ENCODE measurements at regions not wholly inside any gene's neighbourhood (a gene's known extent, or its start where the extent isn't known, plus 50 kb on each side); places are given as distances from the start of the nearest gene placed in this dataset.

DNA sequence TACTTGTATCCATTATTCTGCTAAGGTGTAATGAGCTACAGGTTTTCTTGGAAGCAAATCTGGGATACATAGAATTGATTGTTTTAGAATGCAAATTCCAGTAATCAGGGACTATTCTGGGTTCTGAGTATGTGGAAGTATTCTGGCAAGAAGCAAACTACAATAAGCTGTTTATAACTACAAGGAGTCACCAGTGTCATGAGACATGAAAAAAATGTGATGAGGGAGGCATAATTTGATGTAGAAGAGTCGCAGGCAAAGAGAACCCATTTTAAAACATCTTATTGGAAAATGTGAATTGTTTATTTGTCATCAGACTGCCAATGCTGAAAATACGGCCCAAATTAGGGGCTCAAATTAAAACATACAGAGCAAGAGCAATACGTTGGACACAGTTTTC, 321.8 kb upstream of the E2F7 start:
- Histone ChIP-seq H3K9me3 (ENCODE audit: control insufficient read depth, insufficient read depth, low read length) (no peaks in the 10 kb centered on the region), H3K36me3 (ENCODE audit: control insufficient read depth, insufficient read depth, low read length) (no peaks in the 10 kb centered on the region), H3K4me3 (ENCODE audit: low read depth, low read length) (no peak overlapping the region), H3K27ac (ENCODE audit: low read depth, low read length) (no peak overlapping the region), H3K27me3 (ENCODE audit: control insufficient read depth, insufficient read depth, low read length) (no peaks in the 10 kb centered on the region), H3K4me1 (ENCODE audit: control insufficient read depth, insufficient read depth, low read length) (no peaks in the 10 kb centered on the region)
- no CpG with 5 or more reads among the region's 3 CpGs for WGBS (ENCODE audit: insufficient coverage)
- DNase-seq (ENCODE audit: low read depth in 4 of 6, low spot score in 6 of 6), result peak in 1 of 6 donors; percentile 42

- Histone ChIP-seq H3K4me1 (ENCODE audit: control insufficient read depth, insufficient read depth, low read length) (no peaks in the 10 kb centered on the region), H3K36me3 (ENCODE audit: control insufficient read depth, insufficient read depth, low read length) (no peaks in the 10 kb centered on the region), H3K9me3 (ENCODE audit: control insufficient read depth, insufficient read depth, low read length) (no peaks in the 10 kb centered on the region), H3K27ac (ENCODE audit: low read depth, low read length) (no peak overlapping the region), H3K27me3 (ENCODE audit: control insufficient read depth, insufficient read depth, low read length) (no peaks in the 10 kb centered on the region), H3K4me3 (ENCODE audit: low read depth, low read length) (no peak overlapping the region)
- WGBS (ENCODE audit: insufficient coverage), result 100% methylated on average over 1 of the region's 3 CpGs
- DNase-seq (ENCODE audit: low read depth in 4 of 6, low spot score in 6 of 6), result no peak
Observed at GRCh38 chr12:77384941-77385340, 319.6 kb upstream of the E2F7 start.

GRCh38 chr12:77382096-77382742, 316.9 kb upstream of the E2F7 start:
- no peak for DNase-seq (ENCODE audit: low read depth in 4 of 6, low spot score in 6 of 6)
- no peak overlapping the region for H3K4me3 ChIP-seq (ENCODE audit: low read depth, low read length)
- no peaks in the 10 kb centered on the region for H3K4me1 ChIP-seq (ENCODE audit: control insufficient read depth, insufficient read depth, low read length)
- no peaks in the 10 kb centered on the region for H3K9me3 ChIP-seq (ENCODE audit: control insufficient read depth, insufficient read depth, low read length)
- no peak overlapping the region for H3K27ac ChIP-seq (ENCODE audit: low read depth, low read length)
- 100% methylated on average over 1 of the region's 5 CpGs for WGBS (ENCODE audit: insufficient coverage)
- H3K27me3 ChIP-seq (ENCODE audit: control insufficient read depth, insufficient read depth, low read length), result no peaks in the 10 kb centered on the region
- H3K36me3 ChIP-seq (ENCODE audit: control insufficient read depth, insufficient read depth, low read length), result no peaks in the 10 kb centered on the region

DNA sequence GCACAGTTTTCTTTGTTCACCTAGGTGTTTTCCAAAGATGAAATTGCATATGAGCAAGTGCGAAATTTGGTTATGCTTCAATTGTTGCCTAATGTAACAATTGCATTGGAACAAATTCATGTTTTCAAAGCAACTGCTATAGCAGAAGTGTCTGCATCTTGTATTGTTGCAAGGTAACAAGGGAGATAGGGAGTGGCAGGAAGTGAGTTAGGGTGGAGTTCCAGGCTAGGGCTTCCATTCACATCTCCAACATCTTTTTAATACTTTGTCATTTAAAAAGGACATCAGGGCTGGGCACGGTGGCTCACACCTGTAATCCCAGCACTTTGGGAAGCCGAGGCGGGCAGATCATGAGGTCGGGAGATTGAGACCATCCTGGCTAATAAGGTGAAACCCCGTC, 312.3 kb upstream of the E2F7 start:
- DNase-seq (ENCODE audit: low read depth in 4 of 6, low spot score in 6 of 6), result no peak
- Histone ChIP-seq H3K9me3 (ENCODE audit: control insufficient read depth, insufficient read depth, low read length) (no peaks in the 10 kb centered on the region), H3K36me3 (ENCODE audit: control insufficient read depth, insufficient read depth, low read length) (no peaks in the 10 kb centered on the region), H3K27me3 (ENCODE audit: control insufficient read depth, insufficient read depth, low read length) (no peaks in the 10 kb centered on the region), H3K4me3 (ENCODE audit: low read depth, low read length) (no peak overlapping the region), H3K4me1 (ENCODE audit: control insufficient read depth, insufficient read depth, low read length) (no peaks in the 10 kb centered on the region), H3K27ac (ENCODE audit: low read depth, low read length) (no peak overlapping the region)
- 100% methylated on average over 1 of the region's 6 CpGs for WGBS (ENCODE audit: insufficient coverage)

DNA sequence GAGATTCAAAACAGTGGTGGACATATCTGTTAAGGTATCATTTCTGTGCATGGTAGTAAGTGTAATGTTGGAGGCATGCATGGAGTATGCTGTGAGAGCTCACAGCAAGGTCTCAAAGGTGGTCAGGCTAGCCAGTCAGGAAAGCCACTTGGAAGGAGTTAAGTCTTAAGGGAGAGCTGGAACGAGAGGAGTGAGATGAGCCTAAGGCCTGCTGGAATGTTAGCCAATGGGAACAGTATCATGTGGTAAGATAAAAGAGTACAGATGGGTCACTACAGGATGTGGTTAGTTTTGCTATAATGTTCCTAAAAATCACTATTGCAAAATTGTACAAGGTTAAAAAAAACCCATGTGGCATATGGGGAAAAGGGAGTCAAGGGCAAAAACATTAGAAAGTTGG, 311.7 kb upstream of the E2F7 start:
- Histone ChIP-seq H3K27me3 (ENCODE audit: control insufficient read depth, insufficient read depth, low read length) (no peaks in the 10 kb centered on the region), H3K4me3 (ENCODE audit: low read depth, low read length) (no peak overlapping the region), H3K36me3 (ENCODE audit: control insufficient read depth, insufficient read depth, low read length) (no peaks in the 10 kb centered on the region), H3K27ac (ENCODE audit: low read depth, low read length) (no peak overlapping the region), H3K9me3 (ENCODE audit: control insufficient read depth, insufficient read depth, low read length) (no peaks in the 10 kb centered on the region), H3K4me1 (ENCODE audit: control insufficient read depth, insufficient read depth, low read length) (no peaks in the 10 kb centered on the region)
- WGBS (ENCODE audit: insufficient coverage), result 64% methylated on average over 1 of the region's 1 CpG
- DNase-seq (ENCODE audit: low read depth in 4 of 6, low spot score in 6 of 6), result no peak

DNA sequence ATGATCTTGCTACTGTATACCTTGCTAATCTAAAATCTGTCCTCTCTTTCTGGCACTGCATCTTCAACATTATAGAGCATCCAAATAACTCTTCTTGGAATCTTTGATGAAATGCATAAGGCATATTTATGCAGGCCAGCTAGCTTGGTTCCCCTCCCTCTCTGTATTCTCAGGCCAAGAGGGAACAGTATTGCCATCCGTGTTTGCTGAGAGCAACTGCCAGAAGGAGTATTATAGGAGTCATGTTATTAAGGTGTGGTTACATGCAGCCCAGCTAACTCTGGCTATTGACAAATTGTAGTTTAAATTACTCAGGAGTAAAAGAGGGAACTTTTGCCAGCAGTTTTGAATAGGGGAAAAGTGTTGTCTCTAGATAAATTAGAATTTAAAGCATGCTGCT, 309.3 kb upstream of the E2F7 start:
- H3K9me3 ChIP-seq (ENCODE audit: control insufficient read depth, insufficient read depth, low read length), result no peaks in the 10 kb centered on the region
- H3K36me3 ChIP-seq (ENCODE audit: control insufficient read depth, insufficient read depth, low read length), result no peaks in the 10 kb centered on the region
- peak in 1 of 6 donors; percentile 25 for DNase-seq (ENCODE audit: low read depth in 4 of 6, low spot score in 6 of 6)
- H3K27ac ChIP-seq (ENCODE audit: low read depth, low read length), result no peak overlapping the region
- no CpG with 5 or more reads among the region's 1 CpG for WGBS (ENCODE audit: insufficient coverage)
- H3K4me3 ChIP-seq (ENCODE audit: low read depth, low read length), result no peak overlapping the region
- H3K4me1 ChIP-seq (ENCODE audit: control insufficient read depth, insufficient read depth, low read length), result no peaks in the 10 kb centered on the region
- no peaks in the 10 kb centered on the region for H3K27me3 ChIP-seq (ENCODE audit: control insufficient read depth, insufficient read depth, low read length)

DNA sequence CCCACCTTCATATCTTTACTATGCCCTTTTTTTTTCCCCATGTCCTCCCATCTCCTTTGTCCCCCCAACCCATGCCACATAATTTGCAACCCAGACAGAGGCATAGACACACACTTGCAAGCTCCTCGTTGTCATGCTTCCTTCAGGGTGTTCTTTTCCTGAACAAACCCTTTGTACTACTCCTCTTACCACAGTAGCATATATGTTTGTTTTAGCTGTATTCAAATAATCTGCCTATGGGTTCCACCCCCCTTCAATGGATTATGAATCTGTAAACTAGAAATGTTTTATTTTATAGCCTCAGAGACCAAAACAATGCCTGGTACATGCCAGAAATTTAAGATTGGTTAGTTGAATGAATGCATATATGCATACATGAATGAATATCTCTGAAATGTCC, 307.1 kb upstream of the E2F7 start:
- Histone ChIP-seq H3K9me3 (ENCODE audit: control insufficient read depth, insufficient read depth, low read length) (no peaks in the 10 kb centered on the region), H3K27ac (ENCODE audit: low read depth, low read length) (no peak overlapping the region), H3K4me3 (ENCODE audit: low read depth, low read length) (no peak overlapping the region), H3K4me1 (ENCODE audit: control insufficient read depth, insufficient read depth, low read length) (no peaks in the 10 kb centered on the region), H3K36me3 (ENCODE audit: control insufficient read depth, insufficient read depth, low read length) (no peaks in the 10 kb centered on the region), H3K27me3 (ENCODE audit: control insufficient read depth, insufficient read depth, low read length) (no peaks in the 10 kb centered on the region)
- no peak for DNase-seq (ENCODE audit: low read depth in 4 of 6, low spot score in 6 of 6)
- WGBS (ENCODE audit: insufficient coverage), result no CpG with 5 or more reads among the region's 1 CpG

DNA sequence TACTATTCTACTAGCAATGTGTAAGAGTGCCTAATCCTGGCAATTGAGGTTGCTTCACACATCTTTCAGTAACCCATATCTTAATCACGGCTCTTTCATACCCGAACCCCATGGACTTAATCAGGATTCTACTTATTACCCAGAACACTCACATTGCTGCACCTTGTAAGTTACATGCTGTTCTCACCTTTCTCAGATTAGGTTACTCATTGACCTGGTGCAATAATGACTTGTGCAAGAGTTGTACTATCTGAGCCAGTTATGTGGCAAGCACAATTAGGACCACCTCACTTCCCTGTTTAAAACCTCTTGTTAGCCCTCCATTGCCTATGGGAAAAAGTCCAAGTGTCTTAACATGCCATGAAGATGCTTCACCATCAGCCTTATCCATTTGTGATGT, 306.7 kb upstream of the E2F7 start:
- WGBS (ENCODE audit: insufficient coverage), result 100% methylated on average over 2 of the region's 2 CpGs

GRCh38 chr12:77368379-77368778, 303.0 kb upstream of the E2F7 start:
- Histone ChIP-seq H3K4me1 (ENCODE audit: control insufficient read depth, insufficient read depth, low read length) (no peaks in the 10 kb centered on the region), H3K27ac (ENCODE audit: low read depth, low read length) (no peak overlapping the region), H3K27me3 (ENCODE audit: control insufficient read depth, insufficient read depth, low read length) (no peaks in the 10 kb centered on the region), H3K4me3 (ENCODE audit: low read depth, low read length) (no peak overlapping the region), H3K36me3 (ENCODE audit: control insufficient read depth, insufficient read depth, low read length) (no peaks in the 10 kb centered on the region), H3K9me3 (ENCODE audit: control insufficient read depth, insufficient read depth, low read length) (no peaks in the 10 kb centered on the region)
- no peak for DNase-seq (ENCODE audit: low read depth in 4 of 6, low spot score in 6 of 6)
- no CpG with 5 or more reads among the region's 2 CpGs for WGBS (ENCODE audit: insufficient coverage)

More for the DNA sequence above, 306.7 kb upstream of the E2F7 start:
- H3K36me3 ChIP-seq (ENCODE audit: control insufficient read depth, insufficient read depth, low read length), result no peaks in the 10 kb centered on the region
- H3K27ac ChIP-seq (ENCODE audit: low read depth, low read length), result no peak overlapping the region
- no peak overlapping the region for H3K4me3 ChIP-seq (ENCODE audit: low read depth, low read length)
- no peaks in the 10 kb centered on the region for H3K9me3 ChIP-seq (ENCODE audit: control insufficient read depth, insufficient read depth, low read length)
- H3K27me3 ChIP-seq (ENCODE audit: control insufficient read depth, insufficient read depth, low read length), result no peaks in the 10 kb centered on the region
- H3K4me1 ChIP-seq (ENCODE audit: control insufficient read depth, insufficient read depth, low read length), result no peaks in the 10 kb centered on the region
- no peak for DNase-seq (ENCODE audit: low read depth in 4 of 6, low spot score in 6 of 6)

DNA sequence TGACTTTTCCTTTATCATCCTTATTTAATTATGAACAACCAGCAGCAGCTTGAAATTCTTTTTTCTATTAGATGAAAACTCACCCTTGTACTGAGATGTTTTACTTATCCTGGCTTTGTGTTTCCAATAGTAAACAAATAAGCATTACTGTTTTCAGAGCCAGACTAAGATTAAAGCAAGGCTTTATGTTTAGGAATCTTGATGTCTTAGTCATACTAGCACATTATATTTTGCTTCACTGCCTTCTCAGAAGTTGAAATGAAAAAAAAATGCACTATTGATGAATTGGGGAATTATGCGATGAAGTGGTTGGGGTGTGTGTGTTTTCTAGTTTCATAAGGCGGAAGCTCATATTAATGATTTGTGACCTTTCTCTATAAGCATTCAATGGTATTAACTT, 301.2 kb upstream of the E2F7 start:
- DNase-seq (ENCODE audit: low read depth in 4 of 6, low spot score in 6 of 6), result no peak
- H3K27me3 ChIP-seq (ENCODE audit: control insufficient read depth, insufficient read depth, low read length), result no peaks in the 10 kb centered on the region
- WGBS (ENCODE audit: insufficient coverage), result no CpG with 5 or more reads among the region's 2 CpGs
- no peaks in the 10 kb centered on the region for H3K9me3 ChIP-seq (ENCODE audit: control insufficient read depth, insufficient read depth, low read length)
- H3K27ac ChIP-seq (ENCODE audit: low read depth, low read length), result no peak overlapping the region
- H3K4me1 ChIP-seq (ENCODE audit: control insufficient read depth, insufficient read depth, low read length), result no peaks in the 10 kb centered on the region
- H3K4me3 ChIP-seq (ENCODE audit: low read depth, low read length), result no peak overlapping the region
- H3K36me3 ChIP-seq (ENCODE audit: control insufficient read depth, insufficient read depth, low read length), result no peaks in the 10 kb centered on the region

Measured in spinal cord (tissue), 9 donors.